ENCODE measurements at regions not wholly inside any gene's neighbourhood (a gene's known extent, or its start where the extent isn't known, plus 50 kb on each side); places are given as distances from the start of the nearest gene placed in this dataset.
"Not testable (repeated sequence)": the region's sequence is repeated elsewhere in the genome, so short reads cannot be mapped to it uniquely, and the experiment has no call there.

GRCh38 chr2:237198164-237198855 lies 112.6 kb downstream of the COPS8 start:
- DNase-seq, result no peak

- no peak for DNase-seq
Observed at GRCh38 chr2:237199082-237199481, 113.4 kb downstream of the COPS8 start.

GRCh38 chr2:237199577-237199976 lies 113.9 kb downstream of the COPS8 start:
- DNase-seq, result no peak

- DNase-seq, result no peak
Observed at GRCh38 chr2:237200462-237200861, 114.8 kb downstream of the COPS8 start.

GRCh38 chr2:237201461-237202287 lies 116.0 kb downstream of the COPS8 start:
- no peak for DNase-seq

- DNase-seq, result no peak
Observed at GRCh38 chr2:237202288-237203030, 116.8 kb downstream of the COPS8 start.

GRCh38 chr2:237205043-237205541 lies 119.4 kb downstream of the COPS8 start:
- no peak for DNase-seq

- DNase-seq, result no peak
Observed at GRCh38 chr2:237205561-237205971, 119.9 kb downstream of the COPS8 start.

GRCh38 chr2:237207646-237208045 lies 122.0 kb downstream of the COPS8 start:
- DNase-seq, result no peak

GRCh38 chr2:237208373-237209260 lies 122.9 kb downstream of the COPS8 start:
- no peak for DNase-seq

GRCh38 chr2:237209885-237210284 lies 124.2 kb downstream of the COPS8 start:
- DNase-seq, result no peak

- DNase-seq, result no peak
Observed at GRCh38 chr2:237210297-237210696, 124.6 kb downstream of the COPS8 start.

- DNase-seq, result no peak
Observed at GRCh38 chr2:237210763-237211162, 125.1 kb downstream of the COPS8 start.

GRCh38 chr2:237212356-237213279 lies 126.9 kb downstream of the COPS8 start:
- DNase-seq, result not testable (repeated sequence)

- DNase-seq, result no peak
Observed at GRCh38 chr2:237213315-237214022, 127.8 kb downstream of the COPS8 start.

- no peak for DNase-seq
Observed at GRCh38 chr2:237214030-237214675, 128.5 kb downstream of the COPS8 start.

GRCh38 chr2:237214963-237215362 lies 129.3 kb downstream of the COPS8 start:
- no peak for DNase-seq

GRCh38 chr2:237217995-237218616 lies 132.4 kb downstream of the COPS8 start:
- no peak for DNase-seq

GRCh38 chr2:237218756-237219155 lies 133.1 kb downstream of the COPS8 start:
- no peak for DNase-seq
